Liver (tissue), 3 donors: ENCODE measurements at regions not wholly inside any gene's neighbourhood (a gene's known extent, or its start where the extent isn't known, plus 50 kb on each side); places are given as distances from the start of the nearest gene placed in this dataset.

Source experiments
- FOXA1 ChIP-seq: IDR thresholded peaks from 2 replicates; pipeline ENCODE4 v1.6.1; 2016; ENCODE audit warnings: antibody characterized with exemption
- GABPA ChIP-seq, 2 donors: IDR thresholded peaks in 1 of 2; conservative IDR thresholded peaks in 1 of 2; 2 replicates each; pipeline ENCODE4 v1.6.1; 2016; ENCODE audit warnings: antibody characterized with exemption in 2 of 2, mild to moderate bottlenecking in 1 of 2, moderate library complexity in 1 of 2
- REST ChIP-seq: IDR thresholded peaks from 2 replicates; pipeline ENCODE4 v1.6.1; 2016; ENCODE audit warnings: antibody characterized with exemption, mild to moderate bottlenecking
- TF ChIP-seq, protein P1 (sequence below): fragments of 150-350 bp; IDR thresholded peaks from 2 replicates; pipeline ENCODE4 v1.5.1; 2017; ENCODE audit warnings: improper control_type of control experiment, low read depth, low read length; ENCODE audit not compliant: missing input control
- donor health status: healthy.
- donor health status: healthy.

GRCh38 chr11:37984991-37985390, 1387.0 kb upstream of the RAG2 start:
- TF ChIP-seq, protein P1, sequence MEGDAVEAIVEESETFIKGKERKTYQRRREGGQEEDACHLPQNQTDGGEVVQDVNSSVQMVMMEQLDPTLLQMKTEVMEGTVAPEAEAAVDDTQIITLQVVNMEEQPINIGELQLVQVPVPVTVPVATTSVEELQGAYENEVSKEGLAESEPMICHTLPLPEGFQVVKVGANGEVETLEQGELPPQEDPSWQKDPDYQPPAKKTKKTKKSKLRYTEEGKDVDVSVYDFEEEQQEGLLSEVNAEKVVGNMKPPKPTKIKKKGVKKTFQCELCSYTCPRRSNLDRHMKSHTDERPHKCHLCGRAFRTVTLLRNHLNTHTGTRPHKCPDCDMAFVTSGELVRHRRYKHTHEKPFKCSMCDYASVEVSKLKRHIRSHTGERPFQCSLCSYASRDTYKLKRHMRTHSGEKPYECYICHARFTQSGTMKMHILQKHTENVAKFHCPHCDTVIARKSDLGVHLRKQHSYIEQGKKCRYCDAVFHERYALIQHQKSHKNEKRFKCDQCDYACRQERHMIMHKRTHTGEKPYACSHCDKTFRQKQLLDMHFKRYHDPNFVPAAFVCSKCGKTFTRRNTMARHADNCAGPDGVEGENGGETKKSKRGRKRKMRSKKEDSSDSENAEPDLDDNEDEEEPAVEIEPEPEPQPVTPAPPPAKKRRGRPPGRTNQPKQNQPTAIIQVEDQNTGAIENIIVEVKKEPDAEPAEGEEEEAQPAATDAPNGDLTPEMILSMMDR, result no peak
- TF ChIP-seq FOXA1, result no peak
- no peak for TF ChIP-seq REST
- no peak for TF ChIP-seq GABPA (IDR thresholded peaks at IDR 0.05 in 1 of 2, conservative IDR thresholded peaks at IDR 0.05 in 1 of 2)
